ENCODE measurements at regions not wholly inside any gene's neighbourhood (a gene's known extent, or its start where the extent isn't known, plus 50 kb on each side); places are given as distances from the start of the nearest gene placed in this dataset.

GRCh38 chr14:71632440-71632946, 299.7 kb upstream of the RGS6 start:
- no peak for DNase-seq (ENCODE audit: low spot score)

GRCh38 chr14:71636076-71636475, 296.2 kb upstream of the RGS6 start:
- DNase-seq (ENCODE audit: low spot score), result no peak

- no peak for DNase-seq (ENCODE audit: low spot score)
Measured at GRCh38 chr14:71636820-71637471, 295.3 kb upstream of the RGS6 start.

GRCh38 chr14:71638523-71639196, 293.6 kb upstream of the RGS6 start:
- no peak for DNase-seq (ENCODE audit: low spot score)

GRCh38 chr14:71642715-71643114, 289.5 kb upstream of the RGS6 start:
- DNase-seq (ENCODE audit: low spot score), result no peak

GRCh38 chr14:71645656-71646055, 286.6 kb upstream of the RGS6 start:
- DNase-seq (ENCODE audit: low spot score), result no peak

- no peak for DNase-seq (ENCODE audit: low spot score)
Measured at GRCh38 chr14:71646518-71646917, 285.7 kb upstream of the RGS6 start.

GRCh38 chr14:71647086-71647784, 285.0 kb upstream of the RGS6 start:
- peak; percentile 45 for DNase-seq (ENCODE audit: low spot score)

- no peak for DNase-seq (ENCODE audit: low spot score)
Measured at GRCh38 chr14:71648725-71649124, 283.5 kb upstream of the RGS6 start.

- no peak for DNase-seq (ENCODE audit: low spot score)
Measured at GRCh38 chr14:71650187-71650755, 282.0 kb upstream of the RGS6 start.

- no peak for DNase-seq (ENCODE audit: low spot score)
Measured at GRCh38 chr14:71651228-71651627, 281.0 kb upstream of the RGS6 start.

- DNase-seq (ENCODE audit: low spot score), result no peak
Measured at GRCh38 chr14:71652368-71652767, 279.9 kb upstream of the RGS6 start.

GRCh38 chr14:71654810-71655209, 277.4 kb upstream of the RGS6 start:
- DNase-seq (ENCODE audit: low spot score), result no peak

- no peak for DNase-seq (ENCODE audit: low spot score)
Measured at GRCh38 chr14:71658261-71658860, 273.9 kb upstream of the RGS6 start.

- no peak for DNase-seq (ENCODE audit: low spot score)
Measured at GRCh38 chr14:71659159-71659558, 273.1 kb upstream of the RGS6 start.

GRCh38 chr14:71661441-71661840, 270.8 kb upstream of the RGS6 start:
- no peak for DNase-seq (ENCODE audit: low spot score)

GRCh38 chr14:71662291-71662790, 269.9 kb upstream of the RGS6 start:
- DNase-seq (ENCODE audit: low spot score), result no peak

GRCh38 chr14:71665157-71665556, 267.1 kb upstream of the RGS6 start:
- no peak for DNase-seq (ENCODE audit: low spot score)

- no peak for DNase-seq (ENCODE audit: low spot score)
Measured at GRCh38 chr14:71665781-71666180, 266.4 kb upstream of the RGS6 start.

GRCh38 chr14:71666571-71667145, 265.6 kb upstream of the RGS6 start:
- DNase-seq (ENCODE audit: low spot score), result no peak

- no peak for DNase-seq (ENCODE audit: low spot score)
Measured at GRCh38 chr14:71668186-71668912, 263.9 kb upstream of the RGS6 start.

Measured in ureter (tissue), 1 donor.